WTC11 (cell line): ENCODE measurements at regions not wholly inside any gene's neighbourhood (a gene's known extent, or its start where the extent isn't known, plus 50 kb on each side); places are given as distances from the start of the nearest gene placed in this dataset.

ENCODE experiments used
- ATAC-seq: fragments of 200-7000 bp; cut with Tn5 transposase; 2 replicates; pipeline ENCODE4 v1.10.0; 2021; ENCODE audit warnings: mild to moderate bottlenecking, moderate library complexity
- CTCF ChIA-PET: fragments of 300-600 bp; sonication (Branson Sonifier 250); formaldehyde crosslinking; loops from one replicate; lab custom pipeline; 2021; ENCODE audit warnings: antibody characterized with exemption; lab: Charles Lee
- POLR2A ChIA-PET: fragments of 350-600 bp; sonication (Branson Sonifier 250); formaldehyde crosslinking; loops from one replicate; lab custom pipeline; 2021; ENCODE audit warnings: antibody characterized with exemption; lab: Charles Lee
- DNase-seq: peaks from one replicate; pipeline ENCODE4 v3.0.0; 2021; ENCODE audit warnings: low spot score
- H3K27ac Mint-ChIP-seq: 2 replicates; pipeline ENCODE4 v1.8.0; 2021; ENCODE audit warnings: mixed read lengths
- H3K27me3 Mint-ChIP-seq: 2 replicates; pipeline ENCODE4 v1.8.0; 2021; ENCODE audit warnings: low read depth, mild to moderate bottlenecking, moderate library complexity, mixed read lengths
- H3K36me3 Mint-ChIP-seq: 2 replicates; pipeline ENCODE4 v1.8.0; 2021; ENCODE audit warnings: mixed read lengths
- H3K4me1 Mint-ChIP-seq: 2 replicates; pipeline ENCODE4 v1.8.0; 2022; ENCODE audit warnings: mixed read lengths
- H3K4me3 Mint-ChIP-seq: 2 replicates; pipeline ENCODE4 v1.8.0; 2021; ENCODE audit warnings: mild to moderate bottlenecking, moderate library complexity, mixed read lengths
- H3K9me3 Mint-ChIP-seq: 2 replicates; pipeline ENCODE4 v1.8.0; 2021; ENCODE audit warnings: mixed read lengths
- CTCF ChIP-seq: fragments of 200-600 bp; IDR thresholded peaks from 2 replicates; pipeline ENCODE4 v1.8.0; 2022; ENCODE audit warnings: antibody characterized with exemption
- HMGA2 ChIP-seq: fragments of 250-450 bp; sonication (Bioruptor Pico); IDR thresholded peaks from 2 replicates; pipeline ENCODE4 v1.4.0; 2021; ENCODE audit warnings: mild to moderate bottlenecking, moderate library complexity
- IRF1 ChIP-seq: sonication (generic); formaldehyde crosslinking; IDR thresholded peaks from 2 replicates; pipeline ENCODE4 v1.8.0; 2023; ENCODE audit warnings: missing genetic modification reagents
- KAT7 ChIP-seq: sonication (generic); formaldehyde crosslinking; IDR thresholded peaks from 2 replicates; pipeline ENCODE4 v1.8.1; 2023; ENCODE audit warnings: missing genetic modification reagents, mild to moderate bottlenecking, borderline replicate concordance
- MYBL2 ChIP-seq: sonication (generic); formaldehyde crosslinking; IDR thresholded peaks from 2 replicates; pipeline ENCODE4 v1.8.1; 2023; ENCODE audit warnings: mild to moderate bottlenecking, moderate library complexity, missing genetic modification reagents
- NFE2L1 ChIP-seq: sonication (generic); formaldehyde crosslinking; IDR thresholded peaks from 2 replicates; pipeline ENCODE4 v1.8.1; 2023; ENCODE audit warnings: missing genetic modification reagents
- NR3C1 ChIP-seq: sonication (generic); formaldehyde crosslinking; conservative IDR thresholded peaks from 2 replicates; pipeline ENCODE4 v1.8.1; 2023; ENCODE audit warnings: low read depth, mild to moderate bottlenecking, missing genetic modification reagents
- TP53 ChIP-seq: sonication (generic); formaldehyde crosslinking; IDR thresholded peaks from 2 replicates; pipeline ENCODE4 v1.8.1; 2023; ENCODE audit warnings: mild to moderate bottlenecking, missing genetic modification reagents
- ZNF281 ChIP-seq: sonication (generic); formaldehyde crosslinking; IDR thresholded peaks from 2 replicates; pipeline ENCODE4 v1.8.0; 2023; ENCODE audit warnings: mild to moderate bottlenecking, missing genetic modification reagents
- ZNF423 ChIP-seq: fragments of 250-450 bp; sonication (Bioruptor Pico); IDR thresholded peaks from 2 replicates; pipeline ENCODE4 v2.1.2; 2022; ENCODE audit warnings: mild to moderate bottlenecking, moderate library complexity
- TF ChIP-seq, protein P1 (sequence below): sonication (generic); formaldehyde crosslinking; IDR thresholded peaks from 2 replicates; pipeline ENCODE4 v1.8.0; 2022; ENCODE audit warnings: missing genetic modification reagents
- TF ChIP-seq, protein P2 (sequence below): sonication (generic); formaldehyde crosslinking; IDR thresholded peaks from 2 replicates; pipeline ENCODE4 v1.8.0; 2022; ENCODE audit warnings: mild to moderate bottlenecking, missing genetic modification reagents
- TF ChIP-seq, protein P3 (sequence below): sonication (generic); formaldehyde crosslinking; IDR thresholded peaks from 2 replicates; pipeline ENCODE4 v1.8.0; 2023; ENCODE audit warnings: missing genetic modification reagents, mild to moderate bottlenecking, borderline replicate concordance
- TF ChIP-seq, protein P4 (sequence below): sonication (generic); formaldehyde crosslinking; IDR thresholded peaks from 2 replicates; pipeline ENCODE4 v1.8.1; 2023; ENCODE audit warnings: mild to moderate bottlenecking, missing genetic modification reagents
- TF ChIP-seq, protein P5 (sequence below): fragments of 250-450 bp; sonication (Bioruptor Pico); IDR thresholded peaks from 2 replicates; pipeline ENCODE4 v1.9.0; 2021; ENCODE audit warnings: moderate library complexity, mild to moderate bottlenecking, inconsistent platforms, borderline replicate concordance

GRCh38 chr4:116913451-116913850 is 171.9 kb downstream of the TRAM1L1 start:
- ChIA-PET CTCF (no interaction called here), POLR2A (no interaction called here)
- TF ChIP-seq HMGA2 (no peak), NFE2L1 (CRISPR knock-in tag) (no peak), MYBL2 (no peak), KAT7 (no peak), ZNF423 (CRISPR knock-in tag) (no peak), CTCF (no peak), ZNF281 (CRISPR knock-in tag) (no peak), IRF1 (no peak), NR3C1 (CRISPR knock-in tag) (no peak), TP53 (no peak)
- TF ChIP-seq, protein P1, sequence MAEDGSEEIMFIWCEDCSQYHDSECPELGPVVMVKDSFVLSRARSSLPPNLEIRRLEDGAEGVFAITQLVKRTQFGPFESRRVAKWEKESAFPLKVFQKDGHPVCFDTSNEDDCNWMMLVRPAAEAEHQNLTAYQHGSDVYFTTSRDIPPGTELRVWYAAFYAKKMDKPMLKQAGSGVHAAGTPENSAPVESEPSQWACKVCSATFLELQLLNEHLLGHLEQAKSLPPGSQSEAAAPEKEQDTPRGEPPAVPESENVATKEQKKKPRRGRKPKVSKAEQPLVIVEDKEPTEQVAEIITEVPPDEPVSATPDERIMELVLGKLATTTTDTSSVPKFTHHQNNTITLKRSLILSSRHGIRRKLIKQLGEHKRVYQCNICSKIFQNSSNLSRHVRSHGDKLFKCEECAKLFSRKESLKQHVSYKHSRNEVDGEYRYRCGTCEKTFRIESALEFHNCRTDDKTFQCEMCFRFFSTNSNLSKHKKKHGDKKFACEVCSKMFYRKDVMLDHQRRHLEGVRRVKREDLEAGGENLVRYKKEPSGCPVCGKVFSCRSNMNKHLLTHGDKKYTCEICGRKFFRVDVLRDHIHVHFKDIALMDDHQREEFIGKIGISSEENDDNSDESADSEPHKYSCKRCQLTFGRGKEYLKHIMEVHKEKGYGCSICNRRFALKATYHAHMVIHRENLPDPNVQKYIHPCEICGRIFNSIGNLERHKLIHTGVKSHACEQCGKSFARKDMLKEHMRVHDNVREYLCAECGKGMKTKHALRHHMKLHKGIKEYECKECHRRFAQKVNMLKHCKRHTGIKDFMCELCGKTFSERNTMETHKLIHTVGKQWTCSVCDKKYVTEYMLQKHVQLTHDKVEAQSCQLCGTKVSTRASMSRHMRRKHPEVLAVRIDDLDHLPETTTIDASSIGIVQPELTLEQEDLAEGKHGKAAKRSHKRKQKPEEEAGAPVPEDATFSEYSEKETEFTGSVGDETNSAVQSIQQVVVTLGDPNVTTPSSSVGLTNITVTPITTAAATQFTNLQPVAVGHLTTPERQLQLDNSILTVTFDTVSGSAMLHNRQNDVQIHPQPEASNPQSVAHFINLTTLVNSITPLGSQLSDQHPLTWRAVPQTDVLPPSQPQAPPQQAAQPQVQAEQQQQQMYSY (CRISPR knock-in tag): no peak
- TF ChIP-seq, protein P2, sequence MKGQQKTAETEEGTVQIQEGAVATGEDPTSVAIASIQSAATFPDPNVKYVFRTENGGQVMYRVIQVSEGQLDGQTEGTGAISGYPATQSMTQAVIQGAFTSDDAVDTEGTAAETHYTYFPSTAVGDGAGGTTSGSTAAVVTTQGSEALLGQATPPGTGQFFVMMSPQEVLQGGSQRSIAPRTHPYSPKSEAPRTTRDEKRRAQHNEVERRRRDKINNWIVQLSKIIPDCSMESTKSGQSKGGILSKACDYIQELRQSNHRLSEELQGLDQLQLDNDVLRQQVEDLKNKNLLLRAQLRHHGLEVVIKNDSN (CRISPR knock-in tag): no peak
- TF ChIP-seq, protein P3, sequence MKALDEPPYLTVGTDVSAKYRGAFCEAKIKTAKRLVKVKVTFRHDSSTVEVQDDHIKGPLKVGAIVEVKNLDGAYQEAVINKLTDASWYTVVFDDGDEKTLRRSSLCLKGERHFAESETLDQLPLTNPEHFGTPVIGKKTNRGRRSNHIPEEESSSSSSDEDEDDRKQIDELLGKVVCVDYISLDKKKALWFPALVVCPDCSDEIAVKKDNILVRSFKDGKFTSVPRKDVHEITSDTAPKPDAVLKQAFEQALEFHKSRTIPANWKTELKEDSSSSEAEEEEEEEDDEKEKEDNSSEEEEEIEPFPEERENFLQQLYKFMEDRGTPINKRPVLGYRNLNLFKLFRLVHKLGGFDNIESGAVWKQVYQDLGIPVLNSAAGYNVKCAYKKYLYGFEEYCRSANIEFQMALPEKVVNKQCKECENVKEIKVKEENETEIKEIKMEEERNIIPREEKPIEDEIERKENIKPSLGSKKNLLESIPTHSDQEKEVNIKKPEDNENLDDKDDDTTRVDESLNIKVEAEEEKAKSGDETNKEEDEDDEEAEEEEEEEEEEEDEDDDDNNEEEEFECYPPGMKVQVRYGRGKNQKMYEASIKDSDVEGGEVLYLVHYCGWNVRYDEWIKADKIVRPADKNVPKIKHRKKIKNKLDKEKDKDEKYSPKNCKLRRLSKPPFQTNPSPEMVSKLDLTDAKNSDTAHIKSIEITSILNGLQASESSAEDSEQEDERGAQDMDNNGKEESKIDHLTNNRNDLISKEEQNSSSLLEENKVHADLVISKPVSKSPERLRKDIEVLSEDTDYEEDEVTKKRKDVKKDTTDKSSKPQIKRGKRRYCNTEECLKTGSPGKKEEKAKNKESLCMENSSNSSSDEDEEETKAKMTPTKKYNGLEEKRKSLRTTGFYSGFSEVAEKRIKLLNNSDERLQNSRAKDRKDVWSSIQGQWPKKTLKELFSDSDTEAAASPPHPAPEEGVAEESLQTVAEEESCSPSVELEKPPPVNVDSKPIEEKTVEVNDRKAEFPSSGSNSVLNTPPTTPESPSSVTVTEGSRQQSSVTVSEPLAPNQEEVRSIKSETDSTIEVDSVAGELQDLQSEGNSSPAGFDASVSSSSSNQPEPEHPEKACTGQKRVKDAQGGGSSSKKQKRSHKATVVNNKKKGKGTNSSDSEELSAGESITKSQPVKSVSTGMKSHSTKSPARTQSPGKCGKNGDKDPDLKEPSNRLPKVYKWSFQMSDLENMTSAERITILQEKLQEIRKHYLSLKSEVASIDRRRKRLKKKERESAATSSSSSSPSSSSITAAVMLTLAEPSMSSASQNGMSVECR (CRISPR knock-in tag): no peak
- TF ChIP-seq, protein P4, sequence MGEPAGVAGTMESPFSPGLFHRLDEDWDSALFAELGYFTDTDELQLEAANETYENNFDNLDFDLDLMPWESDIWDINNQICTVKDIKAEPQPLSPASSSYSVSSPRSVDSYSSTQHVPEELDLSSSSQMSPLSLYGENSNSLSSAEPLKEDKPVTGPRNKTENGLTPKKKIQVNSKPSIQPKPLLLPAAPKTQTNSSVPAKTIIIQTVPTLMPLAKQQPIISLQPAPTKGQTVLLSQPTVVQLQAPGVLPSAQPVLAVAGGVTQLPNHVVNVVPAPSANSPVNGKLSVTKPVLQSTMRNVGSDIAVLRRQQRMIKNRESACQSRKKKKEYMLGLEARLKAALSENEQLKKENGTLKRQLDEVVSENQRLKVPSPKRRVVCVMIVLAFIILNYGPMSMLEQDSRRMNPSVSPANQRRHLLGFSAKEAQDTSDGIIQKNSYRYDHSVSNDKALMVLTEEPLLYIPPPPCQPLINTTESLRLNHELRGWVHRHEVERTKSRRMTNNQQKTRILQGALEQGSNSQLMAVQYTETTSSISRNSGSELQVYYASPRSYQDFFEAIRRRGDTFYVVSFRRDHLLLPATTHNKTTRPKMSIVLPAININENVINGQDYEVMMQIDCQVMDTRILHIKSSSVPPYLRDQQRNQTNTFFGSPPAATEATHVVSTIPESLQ (CRISPR knock-in tag): no peak
- TF ChIP-seq, protein P5, sequence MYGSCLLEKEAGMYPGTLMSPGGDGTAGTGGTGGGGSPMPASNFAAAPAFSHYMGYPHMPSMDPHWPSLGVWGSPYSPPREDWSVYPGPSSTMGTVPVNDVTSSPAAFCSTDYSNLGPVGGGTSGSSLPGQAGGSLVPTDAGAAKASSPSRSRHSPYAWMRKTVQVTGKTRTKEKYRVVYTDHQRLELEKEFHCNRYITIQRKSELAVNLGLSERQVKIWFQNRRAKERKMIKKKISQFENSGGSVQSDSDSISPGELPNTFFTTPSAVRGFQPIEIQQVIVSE: no peak
- no peaks in the 10 kb centered on the region for H3K36me3 Mint-ChIP-seq
- DNase-seq: no peak
- H3K9me3 Mint-ChIP-seq: no peaks in the 10 kb centered on the region
- no peaks in the 10 kb centered on the region for H3K4me1 Mint-ChIP-seq
- ATAC-seq: no peak
- no peaks in the 10 kb centered on the region for H3K27me3 Mint-ChIP-seq
- no peak overlapping the region for H3K4me3 Mint-ChIP-seq
- H3K27ac Mint-ChIP-seq: no peak overlapping the region
